ENCODE measurements at regions not wholly inside any gene's neighbourhood (a gene's known extent, or its start where the extent isn't known, plus 50 kb on each side); places are given as distances from the start of the nearest gene placed in this dataset.

- DNase-seq, result no peak
- intact Hi-C loops (cut with DNase I), result no loop called here
Measured at GRCh38 chr6:4625557-4625956, 150.6 kb upstream of the CDYL start.

GRCh38 chr6:4624726-4625125 lies 151.5 kb upstream of the CDYL start:
- no peak for DNase-seq
- intact Hi-C loops (cut with DNase I), result no loop called here

GRCh38 chr6:4620284-4621151 lies 155.7 kb upstream of the CDYL start:
- intact Hi-C loops (cut with DNase I), result no loop called here
- no peak for DNase-seq

- intact Hi-C loops (cut with DNase I), result no loop called here
- no peak for DNase-seq
Measured at GRCh38 chr6:4616311-4616710, 159.9 kb upstream of the CDYL start.

- intact Hi-C loops (cut with DNase I), result no loop called here
- no peak for DNase-seq
Measured at GRCh38 chr6:4615891-4616290, 160.3 kb upstream of the CDYL start.

- no peak for DNase-seq
- intact Hi-C loops (cut with DNase I), result no loop called here
Measured at GRCh38 chr6:4615231-4615630, 161.0 kb upstream of the CDYL start.

GRCh38 chr6:4614637-4615036 lies 161.6 kb upstream of the CDYL start:
- no peak for DNase-seq
- intact Hi-C loops (cut with DNase I), result no loop called here

GRCh38 chr6:4613795-4614194 lies 162.4 kb upstream of the CDYL start:
- no peak for DNase-seq
- intact Hi-C loops (cut with DNase I), result no loop called here

GRCh38 chr6:4613381-4613780 lies 162.8 kb upstream of the CDYL start:
- intact Hi-C loops (cut with DNase I), result no loop called here
- no peak for DNase-seq

GRCh38 chr6:4612636-4613171 lies 163.5 kb upstream of the CDYL start:
- intact Hi-C loops (cut with DNase I), result no loop called here
- DNase-seq, result no peak

GRCh38 chr6:4611429-4612129 lies 164.6 kb upstream of the CDYL start:
- intact Hi-C loops (cut with DNase I), result no loop called here
- no peak for DNase-seq

- intact Hi-C loops (cut with DNase I), result no loop called here
- DNase-seq, result no peak
Measured at GRCh38 chr6:4610256-4610655, 165.9 kb upstream of the CDYL start.

- peak; percentile 35 to 96 (median 76) for DNase-seq
- intact Hi-C loops (cut with DNase I), result loop anchor here (5.0 kb wide), 2 partner anchors 39 to 169 kb away; partner anchors contain the start of gene CDYL
Measured at GRCh38 chr6:4608361-4609115, 167.7 kb upstream of the CDYL start.

- intact Hi-C loops (cut with DNase I), result loop anchor here (5.0 kb wide), 2 partner anchors 40 to 170 kb away; partner anchors contain the start of gene CDYL
- DNase-seq, result no peak
Measured at GRCh38 chr6:4607793-4608192, 168.4 kb upstream of the CDYL start.

GRCh38 chr6:4606821-4607704 lies 169.1 kb upstream of the CDYL start:
- intact Hi-C loops (cut with DNase I), result loop anchor here (5.0 kb wide), 2 partner anchors 40 to 170 kb away; partner anchors contain the start of gene CDYL
- DNase-seq, result peak; percentile 58 to 95 (median 69)

- DNase-seq, result peak in 1 of 10 donors; percentile 75
- intact Hi-C loops (cut with DNase I), result loop anchor here (5.0 kb wide), 2 partner anchors 41 to 171 kb away; partner anchors contain the start of gene CDYL
Measured at GRCh38 chr6:4606016-4606415, 170.2 kb upstream of the CDYL start.

GRCh38 chr6:4603856-4604369 lies 172.3 kb upstream of the CDYL start:
- intact Hi-C loops (cut with DNase I), result no loop called here
- DNase-seq, result no peak

GRCh38 chr6:4603291-4603690 lies 172.9 kb upstream of the CDYL start:
- no peak for DNase-seq
- intact Hi-C loops (cut with DNase I), result no loop called here

- intact Hi-C loops (cut with DNase I), result no loop called here
- no peak for DNase-seq
Measured at GRCh38 chr6:4599924-4600323, 176.3 kb upstream of the CDYL start.
